ENCODE measurements at regions not wholly inside any gene's neighbourhood (a gene's known extent, or its start where the extent isn't known, plus 50 kb on each side); places are given as distances from the start of the nearest gene placed in this dataset.

DNA sequence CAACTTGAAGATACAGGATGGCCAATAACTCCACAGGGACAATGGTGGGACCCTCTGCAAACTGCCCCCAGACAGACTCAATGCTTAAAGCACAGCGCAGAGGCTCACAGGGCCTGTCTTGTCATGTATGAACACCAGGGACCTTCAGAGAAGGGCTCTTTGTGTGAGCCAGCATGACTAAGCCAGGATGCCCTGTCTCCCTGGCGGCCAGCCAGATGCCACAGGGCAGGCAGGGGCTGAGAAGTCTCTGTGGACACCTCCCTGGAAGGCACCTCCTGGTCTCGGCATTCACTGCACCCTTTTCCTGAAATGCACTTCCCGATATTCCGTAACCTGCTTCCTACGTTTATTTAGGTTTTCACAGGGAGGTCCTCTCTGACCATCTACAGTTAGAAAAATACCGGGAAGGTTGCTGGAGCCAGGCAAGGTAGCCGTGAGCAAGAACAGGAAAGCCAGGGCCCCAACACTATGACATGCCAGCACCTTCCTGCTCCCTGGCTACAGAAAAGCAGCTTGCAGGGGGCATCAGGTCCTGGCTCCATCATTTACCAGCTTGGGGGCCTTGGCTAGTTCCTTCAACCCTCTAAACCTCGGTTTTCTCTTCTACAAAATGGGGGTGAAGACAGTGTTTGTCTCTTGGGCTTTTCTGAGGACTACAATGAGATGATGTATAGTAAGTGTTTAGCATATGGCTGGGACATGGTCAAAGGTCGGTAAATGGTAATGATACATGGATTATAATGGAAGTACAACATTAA, 65.0 kb downstream of the PITPNM2 start:
- no peak for TF ChIP-seq CTCF (conservative IDR thresholded peaks at IDR 0.05; ENCODE audit: low read depth, low read length)
- no peak for TF ChIP-seq EZH2 (IDR thresholded peaks at IDR 0.05; ENCODE audit: borderline replicate concordance, low read depth, low read length, poor library complexity, severe bottlenecking)
